ENCODE measurements at regions not wholly inside any gene's neighbourhood (a gene's known extent, or its start where the extent isn't known, plus 50 kb on each side); places are given as distances from the start of the nearest gene placed in this dataset.

- DNase-seq (ENCODE audit: extremely low read depth, insufficient read length) = no peak
- TF ChIP-seq CTCF (IDR thresholded peaks at IDR 0.05; ENCODE audit: insufficient read depth, low read length, poor library complexity, severe bottlenecking) = no peak
- no peak overlapping the region for H3K4me3 ChIP-seq (replicated peaks; ENCODE audit: low read depth, low read length)
- no peaks in the 10 kb centered on the region for H3K27me3 ChIP-seq (replicated peaks; ENCODE audit: control insufficient read depth, insufficient read depth, low read length)
- H3K36me3 ChIP-seq (ENCODE audit: control insufficient read depth, insufficient read depth, low read length) = no peaks in the 10 kb centered on the region
These were observed 260.6 kb upstream of the NECTIN3 start for GRCh38 chr3:110811050-110811449.

- no peaks in the 10 kb centered on the region for H3K27me3 ChIP-seq (replicated peaks; ENCODE audit: control insufficient read depth, insufficient read depth, low read length)
- TF ChIP-seq CTCF (IDR thresholded peaks at IDR 0.05; ENCODE audit: insufficient read depth, low read length, poor library complexity, severe bottlenecking) = no peak
- no peak for DNase-seq (ENCODE audit: extremely low read depth, insufficient read length)
- no peak overlapping the region for H3K4me3 ChIP-seq (replicated peaks; ENCODE audit: low read depth, low read length)
- H3K36me3 ChIP-seq (ENCODE audit: control insufficient read depth, insufficient read depth, low read length) = no peaks in the 10 kb centered on the region
These were observed 258.1 kb upstream of the NECTIN3 start for GRCh38 chr3:110813541-110813940.

GRCh38 chr3:110814170-110815007 is 257.2 kb upstream of the NECTIN3 start:
- TF ChIP-seq CTCF (IDR thresholded peaks at IDR 0.05; ENCODE audit: insufficient read depth, low read length, poor library complexity, severe bottlenecking) = no peak
- H3K27me3 ChIP-seq (replicated peaks; ENCODE audit: control insufficient read depth, insufficient read depth, low read length) = no peaks in the 10 kb centered on the region
- H3K4me3 ChIP-seq (replicated peaks; ENCODE audit: low read depth, low read length) = no peak overlapping the region
- no peaks in the 10 kb centered on the region for H3K36me3 ChIP-seq (ENCODE audit: control insufficient read depth, insufficient read depth, low read length)
- peak; percentile 0 for DNase-seq (ENCODE audit: extremely low read depth, insufficient read length)

- Histone ChIP-seq H3K4me3 (replicated peaks; ENCODE audit: low read depth, low read length) (no peak overlapping the region), H3K36me3 (ENCODE audit: control insufficient read depth, insufficient read depth, low read length) (no peaks in the 10 kb centered on the region), H3K27me3 (replicated peaks; ENCODE audit: control insufficient read depth, insufficient read depth, low read length) (no peaks in the 10 kb centered on the region)
- no peak for DNase-seq (ENCODE audit: extremely low read depth, insufficient read length)
- TF ChIP-seq CTCF (IDR thresholded peaks at IDR 0.05; ENCODE audit: insufficient read depth, low read length, poor library complexity, severe bottlenecking) = no peak
These were observed 256.5 kb upstream of the NECTIN3 start for GRCh38 chr3:110815008-110815583.

GRCh38 chr3:110816008-110816407 is 255.6 kb upstream of the NECTIN3 start:
- no peaks in the 10 kb centered on the region for H3K27me3 ChIP-seq (replicated peaks; ENCODE audit: control insufficient read depth, insufficient read depth, low read length)
- TF ChIP-seq CTCF (IDR thresholded peaks at IDR 0.05; ENCODE audit: insufficient read depth, low read length, poor library complexity, severe bottlenecking) = no peak
- no peak overlapping the region for H3K4me3 ChIP-seq (replicated peaks; ENCODE audit: low read depth, low read length)
- no peak for DNase-seq (ENCODE audit: extremely low read depth, insufficient read length)
- no peaks in the 10 kb centered on the region for H3K36me3 ChIP-seq (ENCODE audit: control insufficient read depth, insufficient read depth, low read length)
